GM12865 (cell line): ENCODE measurements at regions not wholly inside any gene's neighbourhood (a gene's known extent, or its start where the extent isn't known, plus 50 kb on each side); places are given as distances from the start of the nearest gene placed in this dataset.

Source experiments
- DNase-seq: peaks from one replicate; pipeline ENCODE4 v3.0.0; 2010; ENCODE audit warnings: low read depth
- H3K4me3 ChIP-seq: 2 replicates; pipeline ENCODE4 v1.5.1; 2011; ENCODE audit warnings: mild to moderate bottlenecking, low read depth, low read length, control low read depth
- CTCF ChIP-seq: IDR thresholded peaks from 2 replicates; pipeline ENCODE4 v1.5.1; 2011; ENCODE audit warnings: low read length, control low read depth, low read depth, inconsistent platforms; ENCODE audit not compliant: insufficient read depth; ENCODE audit errors: missing control alignments

- DNase-seq, result no peak
- no peak overlapping the region for H3K4me3 ChIP-seq
- no peak for TF ChIP-seq CTCF
Measured at GRCh38 chr10:28833313-28833712, 156.0 kb downstream of the BAMBI start.

- TF ChIP-seq CTCF, result no peak
- DNase-seq, result no peak
- H3K4me3 ChIP-seq, result no peak overlapping the region
Measured at GRCh38 chr10:28836435-28836743, 159.1 kb downstream of the BAMBI start.

GRCh38 chr10:28837613-28838390 lies 160.5 kb downstream of the BAMBI start:
- H3K4me3 ChIP-seq, result no peak overlapping the region
- DNase-seq, result no peak
- no peak for TF ChIP-seq CTCF

- no peak for DNase-seq
- TF ChIP-seq CTCF, result no peak
- no peak overlapping the region for H3K4me3 ChIP-seq
Measured at GRCh38 chr10:28838908-28839307, 161.6 kb downstream of the BAMBI start.

- H3K4me3 ChIP-seq, result no peak overlapping the region
- DNase-seq, result no peak
- TF ChIP-seq CTCF, result no peak
Measured at GRCh38 chr10:28839600-28840007, 162.3 kb downstream of the BAMBI start.

- H3K4me3 ChIP-seq, result no peak overlapping the region
- no peak for TF ChIP-seq CTCF
- no peak for DNase-seq
Measured at GRCh38 chr10:28840202-28840601, 162.9 kb downstream of the BAMBI start.

GRCh38 chr10:28840971-28841370 lies 163.7 kb downstream of the BAMBI start:
- TF ChIP-seq CTCF, result no peak
- no peak for DNase-seq
- H3K4me3 ChIP-seq, result no peak overlapping the region
